OCI-LY3 (cell line): ENCODE measurements at regions not wholly inside any gene's neighbourhood (a gene's known extent, or its start where the extent isn't known, plus 50 kb on each side); places are given as distances from the start of the nearest gene placed in this dataset.

ENCODE experiments used
- EZH2phosphoT487 ChIP-seq: fragments of 200-600 bp; shearing (Covaris generic); IDR thresholded peaks from 2 replicates; pipeline ENCODE4 v1.6.1; 2018; ENCODE audit warnings: antibody characterized with exemption, mixed run types, low read depth
- TF ChIP-seq, protein P1 (sequence below): fragments of 200-600, 300-600 bp; sonication (generic); IDR thresholded peaks from 2 replicates; pipeline ENCODE4 v1.5.1; 2014; ENCODE audit warnings: antibody characterized with exemption, low read length, low read depth

DNA sequence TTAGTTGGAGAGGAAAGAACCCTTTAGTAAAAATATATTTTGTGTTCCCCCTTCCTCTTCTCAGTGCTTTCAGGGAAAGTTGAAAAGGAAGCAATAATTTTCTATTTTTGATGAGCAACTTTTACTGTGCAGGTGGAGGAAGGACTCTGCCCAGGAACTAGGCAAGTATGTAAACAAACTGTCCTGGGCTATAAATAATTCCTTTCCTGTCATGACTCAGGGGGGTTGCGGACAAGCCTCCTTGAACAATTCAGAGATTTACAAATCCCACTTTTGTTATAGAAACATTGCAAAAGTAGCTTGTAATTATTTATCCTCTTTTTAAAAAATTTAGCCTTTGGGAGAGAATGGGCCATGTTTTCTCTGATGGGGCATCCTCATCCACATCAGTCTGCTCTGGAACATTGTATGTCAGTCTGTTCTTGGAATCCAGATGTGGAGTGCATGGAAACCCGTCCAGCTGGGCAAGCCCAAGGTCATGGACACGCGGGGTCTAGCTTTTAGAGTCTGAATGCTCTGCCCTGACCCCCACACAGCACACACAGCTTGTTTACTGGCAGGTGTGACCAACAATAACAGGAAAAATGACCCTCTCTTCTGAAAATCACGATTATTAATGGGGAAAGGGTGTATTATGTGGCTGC is 127.6 kb downstream of the GADD45G start:
- TF ChIP-seq, protein P1, sequence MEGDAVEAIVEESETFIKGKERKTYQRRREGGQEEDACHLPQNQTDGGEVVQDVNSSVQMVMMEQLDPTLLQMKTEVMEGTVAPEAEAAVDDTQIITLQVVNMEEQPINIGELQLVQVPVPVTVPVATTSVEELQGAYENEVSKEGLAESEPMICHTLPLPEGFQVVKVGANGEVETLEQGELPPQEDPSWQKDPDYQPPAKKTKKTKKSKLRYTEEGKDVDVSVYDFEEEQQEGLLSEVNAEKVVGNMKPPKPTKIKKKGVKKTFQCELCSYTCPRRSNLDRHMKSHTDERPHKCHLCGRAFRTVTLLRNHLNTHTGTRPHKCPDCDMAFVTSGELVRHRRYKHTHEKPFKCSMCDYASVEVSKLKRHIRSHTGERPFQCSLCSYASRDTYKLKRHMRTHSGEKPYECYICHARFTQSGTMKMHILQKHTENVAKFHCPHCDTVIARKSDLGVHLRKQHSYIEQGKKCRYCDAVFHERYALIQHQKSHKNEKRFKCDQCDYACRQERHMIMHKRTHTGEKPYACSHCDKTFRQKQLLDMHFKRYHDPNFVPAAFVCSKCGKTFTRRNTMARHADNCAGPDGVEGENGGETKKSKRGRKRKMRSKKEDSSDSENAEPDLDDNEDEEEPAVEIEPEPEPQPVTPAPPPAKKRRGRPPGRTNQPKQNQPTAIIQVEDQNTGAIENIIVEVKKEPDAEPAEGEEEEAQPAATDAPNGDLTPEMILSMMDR: no peak
- no peak for TF ChIP-seq EZH2phosphoT487
